Thyroid gland (tissue), 4 donors: ENCODE measurements at regions not wholly inside any gene's neighbourhood (a gene's known extent, or its start where the extent isn't known, plus 50 kb on each side); places are given as distances from the start of the nearest gene placed in this dataset.

Source experiments
- DNase-seq, 2 donors: peaks; one replicate each; pipeline ENCODE4 v3.0.0-alpha.2; 2019
- H3K27ac ChIP-seq, 3 donors: fragments of 200-600 bp; sonication (generic); 1 replicate in 2 of 3; 2 replicates in 1 of 3; pipeline ENCODE4 v1.5.1; 2016 to 2019; ENCODE audit warnings: mild to moderate bottlenecking in 1 of 3, moderate library complexity in 1 of 3
- H3K27me3 ChIP-seq: fragments of 200-600 bp; sonication (generic); one replicate; pipeline ENCODE4 v1.5.1; 2019
- H3K36me3 ChIP-seq, 2 donors: fragments of 200-600 bp; sonication (generic); one replicate each; pipeline ENCODE4 v1.5.1; 2016 to 2019
- H3K4me1 ChIP-seq, 2 donors: fragments of 200-600 bp; sonication (generic); one replicate each; pipeline ENCODE4 v1.5.1; 2017 to 2019
- H3K4me3 ChIP-seq, 3 donors: fragments of 200-600 bp; sonication (generic); replicated peaks in 1 of 3; 1 replicate in 2 of 3; 2 replicates in 1 of 3; pipeline ENCODE4 v1.5.1; 2016; ENCODE audit warnings: mild to moderate bottlenecking in 1 of 3
- H3K9me3 ChIP-seq: fragments of 200-600 bp; sonication (generic); one replicate; pipeline ENCODE4 v1.5.1; 2017
- CTCF ChIP-seq, 6 experiments: fragments of 200-600 bp in 3 of 6; fragments of 450-650 bp in 3 of 6; sonication (generic) in 3 of 6; IDR thresholded peaks; one replicate each; pipeline ENCODE4 v1.5.1; 2016 to 2019; ENCODE audit warnings: antibody characterized with exemption in 6 of 6, mild to moderate bottlenecking in 2 of 6, inconsistent platforms in 1 of 6, moderate library complexity in 1 of 6
- POLR2A ChIP-seq, 2 donors: fragments of 450-650 bp; IDR thresholded peaks; one replicate each; pipeline ENCODE4 v1.6.1; 2017; ENCODE audit warnings: antibody characterized with exemption in 2 of 2, mild to moderate bottlenecking in 2 of 2, moderate library complexity in 1 of 2
- WGBS, 2 donors: methylation state at CpG; one replicate each; pipeline ENCODE4 v1.1.5; 2017; 5-methylcytosine and 5-hydroxymethylcytosine counted together
- intact Hi-C: fragments of 100-400 bp; cut with DNase I; formaldehyde crosslinking; loops from one replicate; pipeline ENCODE4 v1.15.1; 2023

GRCh38 chr11:45541693-45542434, 123.6 kb downstream of the CHST1 start:
- TF ChIP-seq CTCF (IDR thresholded peaks at IDR 0.05) = no peak
- TF ChIP-seq POLR2A (IDR thresholded peaks at IDR 0.05) = no peak

GRCh38 chr11:45538939-45539338, 126.5 kb downstream of the CHST1 start:
- TF ChIP-seq POLR2A (IDR thresholded peaks at IDR 0.05) (no peak), CTCF (IDR thresholded peaks at IDR 0.05) (no peak)
- Histone ChIP-seq H3K27me3 (no peaks in the 10 kb centered on the region), H3K4me3 (no peak overlapping the region), H3K27ac (no peak overlapping the region), H3K4me1 (no peaks in the 10 kb centered on the region), H3K9me3 (no peaks in the 10 kb centered on the region), H3K36me3 (no peaks in the 10 kb centered on the region)
- intact Hi-C loops = no loop called here
- 80 to 90% methylated on average over 1 to 2 of the region's 2 CpGs for WGBS, 2 donors
- no peak for DNase-seq

More at GRCh38 chr11:45541693-45542434, 123.6 kb downstream of the CHST1 start:
- WGBS, 2 donors = 58 to 60% methylated on average over 10 of the region's 10 CpGs
- Histone ChIP-seq H3K9me3 (no peaks in the 10 kb centered on the region), H3K4me3 (no peak overlapping the region), H3K27ac (no peak overlapping the region), H3K27me3 (no peaks in the 10 kb centered on the region), H3K4me1 (no peaks in the 10 kb centered on the region), H3K36me3 (no peaks in the 10 kb centered on the region)
- DNase-seq = no peak
- intact Hi-C loops = no loop called here

GRCh38 chr11:45538363-45538762, 127.1 kb downstream of the CHST1 start:
- H3K9me3 ChIP-seq = no peaks in the 10 kb centered on the region
- TF ChIP-seq POLR2A (IDR thresholded peaks at IDR 0.05) = no peak
- TF ChIP-seq CTCF (IDR thresholded peaks at IDR 0.05) = no peak
- WGBS, 2 donors = 43 to 59% methylated on average over 12 of the region's 12 CpGs
- H3K27ac ChIP-seq = no peak overlapping the region
- H3K36me3 ChIP-seq = no peaks in the 10 kb centered on the region
- DNase-seq = no peak
- H3K4me1 ChIP-seq = no peaks in the 10 kb centered on the region
- no peak overlapping the region for H3K4me3 ChIP-seq
- no peaks in the 10 kb centered on the region for H3K27me3 ChIP-seq
- intact Hi-C loops = no loop called here

GRCh38 chr11:45537614-45538013, 127.8 kb downstream of the CHST1 start:
- H3K36me3 ChIP-seq = no peaks in the 10 kb centered on the region
- no peak for DNase-seq
- intact Hi-C loops = no loop called here
- no peak overlapping the region for H3K4me3 ChIP-seq
- H3K9me3 ChIP-seq = no peaks in the 10 kb centered on the region
- no peaks in the 10 kb centered on the region for H3K27me3 ChIP-seq
- 73 to 86% methylated on average over 3 of the region's 3 CpGs for WGBS, 2 donors
- no peak for TF ChIP-seq POLR2A (IDR thresholded peaks at IDR 0.05)
- TF ChIP-seq CTCF (IDR thresholded peaks at IDR 0.05) = no peak
- H3K4me1 ChIP-seq = no peaks in the 10 kb centered on the region
- H3K27ac ChIP-seq = no peak overlapping the region

- no peaks in the 10 kb centered on the region for H3K27me3 ChIP-seq
- H3K36me3 ChIP-seq = no peaks in the 10 kb centered on the region
- no peak for TF ChIP-seq POLR2A (IDR thresholded peaks at IDR 0.05)
- TF ChIP-seq CTCF (IDR thresholded peaks at IDR 0.05) = no peak
- 49 to 59% methylated on average over 1 of the region's 1 CpG for WGBS, 2 donors
- DNase-seq = no peak
- H3K9me3 ChIP-seq = no peaks in the 10 kb centered on the region
- H3K27ac ChIP-seq = no peak overlapping the region
- intact Hi-C loops = no loop called here
- no peak overlapping the region for H3K4me3 ChIP-seq
- H3K4me1 ChIP-seq = no peaks in the 10 kb centered on the region
These were observed 130.4 kb downstream of the CHST1 start for GRCh38 chr11:45535033-45535432.
